ENCODE measurements at regions not wholly inside any gene's neighbourhood (a gene's known extent, or its start where the extent isn't known, plus 50 kb on each side); places are given as distances from the start of the nearest gene placed in this dataset.

DNA sequence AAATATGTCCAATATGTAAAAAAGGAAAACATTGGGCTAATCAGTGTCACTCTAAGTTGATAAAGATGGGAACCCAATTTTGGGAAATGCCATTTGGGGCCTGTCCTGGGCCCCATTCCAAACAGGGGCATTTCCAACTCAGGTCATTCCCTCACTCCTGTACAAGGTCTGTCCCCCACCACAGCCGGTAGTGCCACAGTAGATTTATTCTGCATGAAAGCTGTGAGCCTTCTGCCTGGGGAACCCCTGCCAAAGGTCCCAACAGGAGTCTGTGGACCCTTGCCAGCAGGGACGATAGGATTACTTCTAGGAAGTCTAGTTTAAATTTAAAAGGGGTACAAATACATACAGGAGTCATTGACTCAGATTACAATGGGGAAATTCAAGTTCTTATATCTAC lies 317.6 kb upstream of the GNPDA2 start:
- Histone ChIP-seq H2AK5ac (ENCODE audit: low read length, severe bottlenecking) (no peak overlapping the region), H3K18ac (ENCODE audit: low read depth in 1 of 2, low read length in 2 of 2) (no peak overlapping the region), H2AFZ (ENCODE audit: low read depth, low read length) (no peak overlapping the region), H3K4me1 (ENCODE audit: control insufficient read depth, insufficient read depth, low read depth, low read length) (no peaks in the 10 kb centered on the region), H2BK15ac (ENCODE audit: low read depth, poor library complexity, severe bottlenecking) (no peak overlapping the region), H3K4ac (ENCODE audit: low read depth in 1 of 2, low read length in 2 of 2) (no peak overlapping the region), H3K4me2 (ENCODE audit: low read length, poor library complexity, severe bottlenecking) (no peak overlapping the region), H3K27ac (ENCODE audit: low read length, poor library complexity, severe bottlenecking) (no peak overlapping the region), H3K9me3 (ENCODE audit: control insufficient read depth, low read length) (no peaks in the 10 kb centered on the region), H4K8ac (ENCODE audit: low read length) (no peak overlapping the region), H2BK12ac (ENCODE audit: low read length in 2 of 2) (no peak overlapping the region), H3K9ac (ENCODE audit: low read length) (no peak overlapping the region), H3K14ac (ENCODE audit: low read length in 2 of 2) (no peak overlapping the region), H3K23ac (ENCODE audit: low read length in 2 of 2) (no peak overlapping the region), H4K91ac (ENCODE audit: low read length) (no peak overlapping the region), H2BK120ac (ENCODE audit: low read depth, low read length) (no peak overlapping the region), H3K4me3 (ENCODE audit: insufficient read depth in 1 of 2, low read depth in 1 of 2, low read length in 2 of 2) (no peak overlapping the region), H2BK5ac (ENCODE audit: low read depth, low read length, poor library complexity, severe bottlenecking) (no peak overlapping the region), H3K36me3 (ENCODE audit: control insufficient read depth in 1 of 2, insufficient read depth in 2 of 2, low read depth in 1 of 2, low read length in 2 of 2) (no peaks in the 10 kb centered on the region), H3K27me3 (ENCODE audit: control insufficient read depth in 1 of 2, insufficient read depth in 1 of 2, low read length in 2 of 2) (no peaks in the 10 kb centered on the region), H3K79me1 (replicated peaks; ENCODE audit: low read length, poor library complexity, severe bottlenecking) (no peaks in the 10 kb centered on the region)
- DNase-seq, result no peak
- 93% methylated on average over 2 of the region's 2 CpGs for WGBS

DNA sequence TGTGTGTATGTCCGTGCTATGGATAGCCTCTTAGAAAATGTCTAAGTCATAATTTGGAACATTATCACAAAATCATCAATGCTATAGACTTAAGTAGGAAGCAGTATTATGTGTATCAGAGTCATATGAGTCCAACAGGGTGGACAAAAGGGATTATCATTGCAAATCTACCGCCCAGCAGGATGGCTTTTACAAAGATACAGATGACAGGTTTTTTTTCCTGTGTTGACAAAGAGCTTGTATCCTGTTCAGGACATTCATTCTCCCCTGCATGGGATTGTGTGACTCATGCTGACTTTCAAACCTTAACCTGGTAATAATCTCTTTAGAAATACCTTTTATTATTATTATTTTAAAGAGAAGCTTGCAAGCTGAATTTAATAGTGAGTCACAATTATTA lies 310.3 kb upstream of the GNPDA2 start:
- H2BK5ac ChIP-seq (ENCODE audit: low read depth, low read length, poor library complexity, severe bottlenecking), result no peak overlapping the region
- H2BK12ac ChIP-seq (ENCODE audit: low read length in 2 of 2), result no peak overlapping the region
- no peak overlapping the region for H3K9ac ChIP-seq (ENCODE audit: low read length)
- H2AK5ac ChIP-seq (ENCODE audit: low read length, severe bottlenecking), result no peak overlapping the region
- peaks cover 2% of the 10 kb centered on the region for H3K4me1 ChIP-seq (ENCODE audit: control insufficient read depth, insufficient read depth, low read depth, low read length)
- H3K4ac ChIP-seq (ENCODE audit: low read depth in 1 of 2, low read length in 2 of 2), result no peak overlapping the region
- DNase-seq, result no peak
- H3K79me1 ChIP-seq (replicated peaks; ENCODE audit: low read length, poor library complexity, severe bottlenecking), result no peaks in the 10 kb centered on the region
- no peak overlapping the region for H2BK15ac ChIP-seq (ENCODE audit: low read depth, poor library complexity, severe bottlenecking)
- no peak overlapping the region for H3K14ac ChIP-seq (ENCODE audit: low read length in 2 of 2)
- no peak overlapping the region for H3K23ac ChIP-seq (ENCODE audit: low read length in 2 of 2)
- no peak overlapping the region for H3K4me2 ChIP-seq (ENCODE audit: low read length, poor library complexity, severe bottlenecking)
- H4K8ac ChIP-seq (ENCODE audit: low read length), result no peak overlapping the region
- no peak overlapping the region for H2AFZ ChIP-seq (ENCODE audit: low read depth, low read length)
- no peak overlapping the region for H3K18ac ChIP-seq (ENCODE audit: low read depth in 1 of 2, low read length in 2 of 2)
- no peaks in the 10 kb centered on the region for H3K9me3 ChIP-seq (ENCODE audit: control insufficient read depth, low read length)
- H3K27ac ChIP-seq (ENCODE audit: low read length, poor library complexity, severe bottlenecking), result no peak overlapping the region
- no peak overlapping the region for H2BK120ac ChIP-seq (ENCODE audit: low read depth, low read length)
- no peaks in the 10 kb centered on the region for H3K27me3 ChIP-seq (ENCODE audit: control insufficient read depth in 1 of 2, insufficient read depth in 1 of 2, low read length in 2 of 2)
- H3K4me3 ChIP-seq (ENCODE audit: insufficient read depth in 1 of 2, low read depth in 1 of 2, low read length in 2 of 2), result no peak overlapping the region
- 78% methylated on average over 1 of the region's 2 CpGs for WGBS
- no peak overlapping the region for H4K91ac ChIP-seq (ENCODE audit: low read length)
- no peaks in the 10 kb centered on the region for H3K36me3 ChIP-seq (ENCODE audit: control insufficient read depth in 1 of 2, insufficient read depth in 2 of 2, low read depth in 1 of 2, low read length in 2 of 2)

DNA sequence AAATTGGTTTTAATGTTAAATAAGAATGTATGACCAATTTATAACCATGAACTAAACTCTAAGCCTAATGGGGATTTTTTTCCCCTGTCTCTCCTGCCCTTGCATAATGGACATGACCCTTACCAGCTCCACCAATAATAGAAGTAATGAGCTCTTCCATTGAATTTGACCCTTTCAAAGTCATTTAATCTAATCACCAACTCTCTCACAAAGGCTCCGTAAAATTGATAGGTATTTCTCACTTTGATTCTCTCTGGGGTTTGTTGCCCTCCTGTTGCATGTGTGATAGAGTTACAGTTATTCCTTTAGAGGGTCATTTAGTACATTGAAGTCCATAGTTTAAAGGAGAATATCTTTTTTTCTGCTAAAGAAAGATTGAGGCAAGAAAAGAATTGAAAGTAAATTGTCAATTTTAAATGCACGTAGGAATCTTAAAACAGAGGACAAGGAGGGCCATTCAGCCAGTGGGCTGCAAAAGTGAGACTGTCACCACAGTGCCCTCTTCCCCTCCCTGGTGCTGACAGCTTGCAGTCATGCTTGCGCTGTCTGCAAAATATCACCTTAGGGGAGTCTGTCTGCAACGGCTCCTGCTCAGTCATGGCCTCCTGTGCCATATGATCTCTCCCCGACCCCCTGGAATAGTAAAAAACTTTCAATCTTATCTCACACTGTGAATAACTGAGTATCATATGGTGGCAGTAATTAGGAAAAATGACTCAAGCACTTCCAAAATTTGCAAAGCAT lies 307.5 kb upstream of the GNPDA2 start:
- H3K9me3 ChIP-seq (ENCODE audit: control insufficient read depth, low read length), result no peaks in the 10 kb centered on the region
- H2BK120ac ChIP-seq (ENCODE audit: low read depth, low read length), result no peak overlapping the region
- H4K91ac ChIP-seq (ENCODE audit: low read length), result no peak overlapping the region
- H3K36me3 ChIP-seq (ENCODE audit: control insufficient read depth in 1 of 2, insufficient read depth in 2 of 2, low read depth in 1 of 2, low read length in 2 of 2), result no peaks in the 10 kb centered on the region
- no peak overlapping the region for H3K27ac ChIP-seq (ENCODE audit: low read length, poor library complexity, severe bottlenecking)
- H2AFZ ChIP-seq (ENCODE audit: low read depth, low read length), result no peak overlapping the region
- H3K18ac ChIP-seq (ENCODE audit: low read depth in 1 of 2, low read length in 2 of 2), result no peak overlapping the region
- peaks cover 2% of the 10 kb centered on the region for H3K4me1 ChIP-seq (ENCODE audit: control insufficient read depth, insufficient read depth, low read depth, low read length)
- no peak overlapping the region for H2BK12ac ChIP-seq (ENCODE audit: low read length in 2 of 2)
- no peak overlapping the region for H3K14ac ChIP-seq (ENCODE audit: low read length in 2 of 2)
- no peak overlapping the region for H4K8ac ChIP-seq (ENCODE audit: low read length)
- 34% methylated on average over 4 of the region's 5 CpGs for WGBS
- no peak overlapping the region for H2AK5ac ChIP-seq (ENCODE audit: low read length, severe bottlenecking)
- no peaks in the 10 kb centered on the region for H3K27me3 ChIP-seq (ENCODE audit: control insufficient read depth in 1 of 2, insufficient read depth in 1 of 2, low read length in 2 of 2)
- H3K9ac ChIP-seq (ENCODE audit: low read length), result no peak overlapping the region
- no peaks in the 10 kb centered on the region for H3K79me1 ChIP-seq (replicated peaks; ENCODE audit: low read length, poor library complexity, severe bottlenecking)
- H3K4me2 ChIP-seq (ENCODE audit: low read length, poor library complexity, severe bottlenecking), result no peak overlapping the region
- no peak overlapping the region for H2BK5ac ChIP-seq (ENCODE audit: low read depth, low read length, poor library complexity, severe bottlenecking)
- no peak for DNase-seq
- no peak overlapping the region for H3K23ac ChIP-seq (ENCODE audit: low read length in 2 of 2)
- no peak overlapping the region for H3K4ac ChIP-seq (ENCODE audit: low read depth in 1 of 2, low read length in 2 of 2)
- H2BK15ac ChIP-seq (ENCODE audit: low read depth, poor library complexity, severe bottlenecking), result no peak overlapping the region
- H3K4me3 ChIP-seq (ENCODE audit: insufficient read depth in 1 of 2, low read depth in 1 of 2, low read length in 2 of 2), result no peak overlapping the region

DNA sequence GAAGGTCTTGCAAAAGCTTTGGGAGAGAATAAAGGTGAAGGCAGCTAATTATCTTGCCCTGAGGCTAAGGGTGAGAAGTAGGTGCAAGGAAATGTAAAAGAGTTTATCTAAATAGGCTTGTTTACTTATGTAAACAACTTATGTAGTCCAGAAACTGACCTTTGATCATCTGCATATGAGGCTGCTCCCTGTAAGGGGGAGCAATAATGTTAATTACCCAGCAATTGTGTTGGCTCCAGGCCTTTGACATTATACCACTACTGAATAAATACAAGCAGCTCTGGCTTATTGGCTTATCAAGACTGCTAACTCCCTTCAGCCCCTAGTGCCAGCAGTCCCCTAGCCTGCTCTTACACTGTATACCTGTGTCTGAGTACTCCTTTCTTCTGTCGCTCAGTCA lies 303.7 kb upstream of the GNPDA2 start:
- H3K4me1 ChIP-seq (ENCODE audit: control insufficient read depth, insufficient read depth, low read depth, low read length), result peaks cover 2% of the 10 kb centered on the region
- H3K14ac ChIP-seq (ENCODE audit: low read length in 2 of 2), result no peak overlapping the region
- H3K27ac ChIP-seq (ENCODE audit: low read length, poor library complexity, severe bottlenecking), result no peak overlapping the region
- no peak overlapping the region for H3K4me3 ChIP-seq (ENCODE audit: insufficient read depth in 1 of 2, low read depth in 1 of 2, low read length in 2 of 2)
- no peak overlapping the region for H2AK5ac ChIP-seq (ENCODE audit: low read length, severe bottlenecking)
- no peak overlapping the region for H3K18ac ChIP-seq (ENCODE audit: low read depth in 1 of 2, low read length in 2 of 2)
- no peaks in the 10 kb centered on the region for H3K27me3 ChIP-seq (ENCODE audit: control insufficient read depth in 1 of 2, insufficient read depth in 1 of 2, low read length in 2 of 2)
- WGBS, result 100% methylated on average over 1 of the region's 1 CpG
- H3K9ac ChIP-seq (ENCODE audit: low read length), result no peak overlapping the region
- no peak overlapping the region for H2AFZ ChIP-seq (ENCODE audit: low read depth, low read length)
- H2BK120ac ChIP-seq (ENCODE audit: low read depth, low read length), result no peak overlapping the region
- no peak overlapping the region for H3K4me2 ChIP-seq (ENCODE audit: low read length, poor library complexity, severe bottlenecking)
- H3K36me3 ChIP-seq (ENCODE audit: control insufficient read depth in 1 of 2, insufficient read depth in 2 of 2, low read depth in 1 of 2, low read length in 2 of 2), result no peaks in the 10 kb centered on the region
- no peak overlapping the region for H3K23ac ChIP-seq (ENCODE audit: low read length in 2 of 2)
- no peak overlapping the region for H2BK5ac ChIP-seq (ENCODE audit: low read depth, low read length, poor library complexity, severe bottlenecking)
- no peak for DNase-seq
- H3K4ac ChIP-seq (ENCODE audit: low read depth in 1 of 2, low read length in 2 of 2), result no peak overlapping the region
- H2BK15ac ChIP-seq (ENCODE audit: low read depth, poor library complexity, severe bottlenecking), result no peak overlapping the region
- no peak overlapping the region for H4K8ac ChIP-seq (ENCODE audit: low read length)
- no peak overlapping the region for H4K91ac ChIP-seq (ENCODE audit: low read length)
- H3K9me3 ChIP-seq (ENCODE audit: control insufficient read depth, low read length), result no peaks in the 10 kb centered on the region
- H2BK12ac ChIP-seq (ENCODE audit: low read length in 2 of 2), result no peak overlapping the region
- H3K79me1 ChIP-seq (replicated peaks; ENCODE audit: low read length, poor library complexity, severe bottlenecking), result no peaks in the 10 kb centered on the region

All from mesenchymal stem cell (in vitro differentiated cells and primary cell).